Jurkat, Clone E6-1 (cell line): ENCODE measurements at regions not wholly inside any gene's neighbourhood (a gene's known extent, or its start where the extent isn't known, plus 50 kb on each side); places are given as distances from the start of the nearest gene placed in this dataset.

ENCODE experiments used
- DNase-seq: peaks from one replicate; pipeline ENCODE4 v3.0.0-alpha.2; 2011; ENCODE audit warnings: low read depth, low spot score
- H3K4me3 ChIP-seq: 2 replicates; pipeline ENCODE4 v1.5.1; 2011; ENCODE audit warnings: mild to moderate bottlenecking, low read length, control low read depth, moderate library complexity

GRCh38 chr5:98042961-98043360, 730.5 kb upstream of the RGMB start:
- no peak for DNase-seq
- no peak overlapping the region for H3K4me3 ChIP-seq

- no peak for DNase-seq
- H3K4me3 ChIP-seq = no peak overlapping the region
These were observed 722.9 kb upstream of the RGMB start for GRCh38 chr5:98050583-98050982.

GRCh38 chr5:98053170-98053569, 720.3 kb upstream of the RGMB start:
- no peak for DNase-seq
- H3K4me3 ChIP-seq = no peak overlapping the region

- no peak for DNase-seq
- H3K4me3 ChIP-seq = no peak overlapping the region
These were observed 713.3 kb upstream of the RGMB start for GRCh38 chr5:98060148-98060547.

GRCh38 chr5:98064118-98064685, 709.3 kb upstream of the RGMB start:
- DNase-seq = no peak
- no peak overlapping the region for H3K4me3 ChIP-seq

- no peak for DNase-seq
- no peak overlapping the region for H3K4me3 ChIP-seq
These were observed 708.1 kb upstream of the RGMB start for GRCh38 chr5:98065261-98065909.

- no peak overlapping the region for H3K4me3 ChIP-seq
- DNase-seq = no peak
These were observed 706.6 kb upstream of the RGMB start for GRCh38 chr5:98066910-98067309.

GRCh38 chr5:98069876-98070512, 703.5 kb upstream of the RGMB start:
- H3K4me3 ChIP-seq = no peak overlapping the region
- DNase-seq = no peak

- DNase-seq = no peak
- H3K4me3 ChIP-seq = no peak overlapping the region
These were observed 700.5 kb upstream of the RGMB start for GRCh38 chr5:98072921-98073320.

GRCh38 chr5:98076501-98076900, 697.0 kb upstream of the RGMB start:
- DNase-seq = no peak
- H3K4me3 ChIP-seq = no peak overlapping the region

- no peak overlapping the region for H3K4me3 ChIP-seq
- DNase-seq = no peak
These were observed 687.9 kb upstream of the RGMB start for GRCh38 chr5:98085593-98085992.

GRCh38 chr5:98095072-98095471, 678.4 kb upstream of the RGMB start:
- no peak overlapping the region for H3K4me3 ChIP-seq
- DNase-seq = no peak

GRCh38 chr5:98096155-98096554, 677.3 kb upstream of the RGMB start:
- no peak overlapping the region for H3K4me3 ChIP-seq
- no peak for DNase-seq

GRCh38 chr5:98099448-98100105, 673.9 kb upstream of the RGMB start:
- no peak for DNase-seq
- H3K4me3 ChIP-seq = no peak overlapping the region

- no peak for DNase-seq
- H3K4me3 ChIP-seq = no peak overlapping the region
These were observed 672.3 kb upstream of the RGMB start for GRCh38 chr5:98101131-98101530.

- DNase-seq = no peak
- no peak overlapping the region for H3K4me3 ChIP-seq
These were observed 670.5 kb upstream of the RGMB start for GRCh38 chr5:98102936-98103335.

- no peak for DNase-seq
- no peak overlapping the region for H3K4me3 ChIP-seq
These were observed 669.7 kb upstream of the RGMB start for GRCh38 chr5:98103807-98104206.

GRCh38 chr5:98104454-98105188, 668.8 kb upstream of the RGMB start:
- H3K4me3 ChIP-seq = no peak overlapping the region
- DNase-seq = no peak

- no peak for DNase-seq
- no peak overlapping the region for H3K4me3 ChIP-seq
These were observed 667.8 kb upstream of the RGMB start for GRCh38 chr5:98105681-98106080.
